ENCODE measurements at regions not wholly inside any gene's neighbourhood (a gene's known extent, or its start where the extent isn't known, plus 50 kb on each side); places are given as distances from the start of the nearest gene placed in this dataset.

DNA sequence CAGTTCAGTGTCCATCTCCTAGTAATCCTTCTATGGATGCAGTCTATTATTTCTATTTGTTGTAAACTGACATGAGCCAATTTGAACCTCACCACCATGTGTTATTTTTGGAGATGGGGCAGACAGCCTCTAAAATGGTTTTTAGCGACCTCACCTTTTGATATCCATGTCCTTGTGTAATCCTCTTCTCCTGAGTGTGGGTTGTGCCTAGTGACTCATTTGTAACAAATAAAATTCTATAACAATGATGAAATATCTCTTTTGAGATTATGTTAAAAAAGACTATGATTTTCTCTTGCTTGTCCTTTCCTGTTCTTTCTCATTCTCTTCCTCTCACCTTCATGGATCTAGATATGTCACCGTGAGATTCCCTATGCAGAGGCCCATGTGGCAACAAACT is 554.6 kb upstream of the ANO3 start:
- Histone ChIP-seq H3K36me3 (no peaks in the 10 kb centered on the region), H3K9me3 (no peaks in the 10 kb centered on the region), H3K27ac (no peak overlapping the region), H3K4me1 (ENCODE audit: control insufficient read depth in 1 of 2, low read depth in 2 of 2) (no peaks in the 10 kb centered on the region), H3K27me3 (replicated peaks; ENCODE audit: insufficient read depth) (no peaks in the 10 kb centered on the region), H3K4me3 (no peak overlapping the region)
- DNase-seq (ENCODE audit: low spot score) (no peak), ATAC-seq (ENCODE audit: insufficient number of reproducible peaks, low FRiP score, low read depth) (no peak)
- TF ChIP-seq, protein P1, sequence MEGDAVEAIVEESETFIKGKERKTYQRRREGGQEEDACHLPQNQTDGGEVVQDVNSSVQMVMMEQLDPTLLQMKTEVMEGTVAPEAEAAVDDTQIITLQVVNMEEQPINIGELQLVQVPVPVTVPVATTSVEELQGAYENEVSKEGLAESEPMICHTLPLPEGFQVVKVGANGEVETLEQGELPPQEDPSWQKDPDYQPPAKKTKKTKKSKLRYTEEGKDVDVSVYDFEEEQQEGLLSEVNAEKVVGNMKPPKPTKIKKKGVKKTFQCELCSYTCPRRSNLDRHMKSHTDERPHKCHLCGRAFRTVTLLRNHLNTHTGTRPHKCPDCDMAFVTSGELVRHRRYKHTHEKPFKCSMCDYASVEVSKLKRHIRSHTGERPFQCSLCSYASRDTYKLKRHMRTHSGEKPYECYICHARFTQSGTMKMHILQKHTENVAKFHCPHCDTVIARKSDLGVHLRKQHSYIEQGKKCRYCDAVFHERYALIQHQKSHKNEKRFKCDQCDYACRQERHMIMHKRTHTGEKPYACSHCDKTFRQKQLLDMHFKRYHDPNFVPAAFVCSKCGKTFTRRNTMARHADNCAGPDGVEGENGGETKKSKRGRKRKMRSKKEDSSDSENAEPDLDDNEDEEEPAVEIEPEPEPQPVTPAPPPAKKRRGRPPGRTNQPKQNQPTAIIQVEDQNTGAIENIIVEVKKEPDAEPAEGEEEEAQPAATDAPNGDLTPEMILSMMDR (IDR thresholded peaks at IDR 0.05), result no peak

DNA sequence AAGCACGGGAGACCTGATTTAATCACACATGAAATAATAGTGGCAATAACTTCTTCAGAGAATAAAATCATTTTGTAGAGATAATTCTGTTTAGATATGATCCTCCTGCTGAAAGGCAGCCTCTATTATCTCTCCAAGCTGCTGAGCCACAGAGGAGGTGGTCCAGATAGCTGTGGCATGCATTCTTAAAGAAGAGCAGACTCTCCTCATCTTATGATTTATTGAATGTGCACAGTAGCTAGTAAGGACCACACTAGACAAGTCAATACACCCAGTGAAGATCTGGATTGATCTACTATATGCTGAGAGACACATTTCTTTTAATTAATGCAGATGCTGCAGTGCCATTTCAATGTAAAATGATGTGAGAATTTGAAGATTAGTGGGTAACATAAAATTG is 552.9 kb upstream of the ANO3 start:
- DNase-seq (ENCODE audit: low spot score), result no peak
- no peak for ATAC-seq (ENCODE audit: insufficient number of reproducible peaks, low FRiP score, low read depth)
- no peak overlapping the region for H3K27ac ChIP-seq
- no peaks in the 10 kb centered on the region for H3K27me3 ChIP-seq (replicated peaks; ENCODE audit: insufficient read depth)
- no peak overlapping the region for H3K4me3 ChIP-seq
- H3K9me3 ChIP-seq, result no peaks in the 10 kb centered on the region
- TF ChIP-seq, protein P1 (IDR thresholded peaks at IDR 0.05), result no peak
- H3K4me1 ChIP-seq (ENCODE audit: control insufficient read depth in 1 of 2, low read depth in 2 of 2), result no peaks in the 10 kb centered on the region
- no peaks in the 10 kb centered on the region for H3K36me3 ChIP-seq

DNA sequence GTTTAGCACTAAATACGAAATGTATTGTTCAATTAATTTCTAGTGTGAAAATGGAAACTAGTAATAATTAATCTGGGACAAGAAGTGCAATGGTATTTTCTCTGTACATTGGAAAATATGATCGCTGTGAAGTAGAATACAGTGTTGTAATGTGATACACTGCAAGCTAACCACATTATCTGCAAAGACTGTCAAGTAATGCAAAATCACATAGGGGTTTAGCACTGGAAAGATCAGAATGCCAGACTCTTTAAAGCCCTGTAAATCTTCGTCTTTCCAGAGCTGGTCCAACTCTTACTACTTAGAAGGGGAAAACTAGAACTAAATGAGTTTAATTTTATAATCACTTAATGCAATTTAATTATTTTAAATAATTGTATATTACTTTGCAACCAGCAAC is 544.5 kb upstream of the ANO3 start:
- TF ChIP-seq, protein P1 (IDR thresholded peaks at IDR 0.05), result no peak
- no peak overlapping the region for H3K27ac ChIP-seq
- ATAC-seq (ENCODE audit: insufficient number of reproducible peaks, low FRiP score, low read depth), result no peak

DNA sequence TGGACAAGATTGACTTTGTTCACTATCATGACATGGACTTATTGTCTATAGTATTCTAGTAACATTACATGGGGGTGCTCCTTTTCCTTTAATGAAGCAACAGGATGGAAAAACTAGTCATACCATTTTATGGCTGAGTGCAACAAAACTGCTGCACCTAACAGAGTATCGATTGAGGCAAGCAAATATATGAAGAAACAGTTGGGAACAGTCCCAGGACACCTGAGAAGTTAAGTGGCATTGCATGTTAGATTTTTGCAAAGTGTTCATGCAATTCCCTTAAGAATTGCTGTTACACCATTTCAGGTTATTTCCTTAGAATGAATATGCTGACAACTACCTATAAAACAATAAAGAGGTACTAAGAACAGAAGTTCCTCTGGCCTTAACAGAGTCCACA is 541.5 kb upstream of the ANO3 start:
- Histone ChIP-seq H3K4me1 (ENCODE audit: control insufficient read depth in 1 of 2, low read depth in 2 of 2) (no peaks in the 10 kb centered on the region), H3K27me3 (replicated peaks; ENCODE audit: insufficient read depth) (no peaks in the 10 kb centered on the region), H3K9me3 (no peaks in the 10 kb centered on the region), H3K27ac (no peak overlapping the region), H3K36me3 (no peaks in the 10 kb centered on the region), H3K4me3 (no peak overlapping the region)
- ATAC-seq (ENCODE audit: insufficient number of reproducible peaks, low FRiP score, low read depth), result no peak
- DNase-seq (ENCODE audit: low spot score), result no peak
- TF ChIP-seq, protein P1 (IDR thresholded peaks at IDR 0.05), result no peak

More for the DNA sequence above, 544.5 kb upstream of the ANO3 start:
- no peaks in the 10 kb centered on the region for H3K9me3 ChIP-seq
- no peaks in the 10 kb centered on the region for H3K36me3 ChIP-seq
- H3K4me1 ChIP-seq (ENCODE audit: control insufficient read depth in 1 of 2, low read depth in 2 of 2), result no peaks in the 10 kb centered on the region
- no peaks in the 10 kb centered on the region for H3K27me3 ChIP-seq (replicated peaks; ENCODE audit: insufficient read depth)
- no peak for DNase-seq (ENCODE audit: low spot score)
- no peak overlapping the region for H3K4me3 ChIP-seq

DNA sequence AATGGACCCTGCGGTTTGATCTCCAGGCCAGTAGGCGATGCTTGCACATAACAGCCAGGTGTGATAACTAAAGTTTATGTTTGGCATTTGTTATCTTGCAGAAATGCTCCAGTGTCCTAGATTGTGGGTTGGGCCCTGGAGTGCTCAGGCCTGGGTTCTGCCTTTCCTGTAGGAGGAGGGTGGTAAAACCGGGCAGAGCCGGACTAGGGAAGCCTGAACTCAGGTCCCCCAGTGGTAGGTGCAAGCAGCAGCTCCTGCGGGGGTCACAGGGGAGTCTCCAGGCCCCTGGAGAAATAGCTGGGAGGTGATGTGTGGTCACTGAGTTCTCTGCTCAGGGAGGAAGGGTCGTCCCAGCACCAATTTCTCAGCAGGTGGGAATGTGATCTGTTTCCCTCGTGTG is 538.3 kb upstream of the ANO3 start:
- ATAC-seq (ENCODE audit: insufficient number of reproducible peaks, low FRiP score, low read depth) (no peak), DNase-seq (ENCODE audit: low spot score) (no peak)
- Histone ChIP-seq H3K4me3 (no peak overlapping the region), H3K9me3 (no peaks in the 10 kb centered on the region), H3K36me3 (no peaks in the 10 kb centered on the region), H3K27me3 (replicated peaks; ENCODE audit: insufficient read depth) (no peaks in the 10 kb centered on the region), H3K4me1 (ENCODE audit: control insufficient read depth in 1 of 2, low read depth in 2 of 2) (no peaks in the 10 kb centered on the region), H3K27ac (no peak overlapping the region)
- TF ChIP-seq, protein P1 (IDR thresholded peaks at IDR 0.05), result no peak

Data from thoracic aorta (tissue), 2 donors.